Fibroblast of lung (primary cell): ENCODE measurements at regions not wholly inside any gene's neighbourhood (a gene's known extent, or its start where the extent isn't known, plus 50 kb on each side); places are given as distances from the start of the nearest gene placed in this dataset.

Experiments
- EZH2 ChIP-seq: IDR thresholded peaks from 2 replicates; pipeline ENCODE4 v1.5.1; 2012; ENCODE audit warnings: low read length, control low read depth, mild to moderate bottlenecking; ENCODE audit errors: missing control alignments
- TF ChIP-seq, protein P1 (sequence below), 2 donors: IDR thresholded peaks in 1 of 2; conservative IDR thresholded peaks in 1 of 2; 1 replicate in 1 of 2; 2 replicates in 1 of 2; pipeline ENCODE4 v1.5.1; 2011 to 2012; ENCODE audit warnings: low read length in 2 of 2, control low read depth in 1 of 2, inconsistent platforms in 1 of 2, low read depth in 1 of 2, mild to moderate bottlenecking in 1 of 2

GRCh38 chr13:112227031-112227430 lies 149.1 kb upstream of the SPACA7 start:
- TF ChIP-seq, protein P1, sequence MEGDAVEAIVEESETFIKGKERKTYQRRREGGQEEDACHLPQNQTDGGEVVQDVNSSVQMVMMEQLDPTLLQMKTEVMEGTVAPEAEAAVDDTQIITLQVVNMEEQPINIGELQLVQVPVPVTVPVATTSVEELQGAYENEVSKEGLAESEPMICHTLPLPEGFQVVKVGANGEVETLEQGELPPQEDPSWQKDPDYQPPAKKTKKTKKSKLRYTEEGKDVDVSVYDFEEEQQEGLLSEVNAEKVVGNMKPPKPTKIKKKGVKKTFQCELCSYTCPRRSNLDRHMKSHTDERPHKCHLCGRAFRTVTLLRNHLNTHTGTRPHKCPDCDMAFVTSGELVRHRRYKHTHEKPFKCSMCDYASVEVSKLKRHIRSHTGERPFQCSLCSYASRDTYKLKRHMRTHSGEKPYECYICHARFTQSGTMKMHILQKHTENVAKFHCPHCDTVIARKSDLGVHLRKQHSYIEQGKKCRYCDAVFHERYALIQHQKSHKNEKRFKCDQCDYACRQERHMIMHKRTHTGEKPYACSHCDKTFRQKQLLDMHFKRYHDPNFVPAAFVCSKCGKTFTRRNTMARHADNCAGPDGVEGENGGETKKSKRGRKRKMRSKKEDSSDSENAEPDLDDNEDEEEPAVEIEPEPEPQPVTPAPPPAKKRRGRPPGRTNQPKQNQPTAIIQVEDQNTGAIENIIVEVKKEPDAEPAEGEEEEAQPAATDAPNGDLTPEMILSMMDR (conservative IDR thresholded peaks at IDR 0.05 in 1 of 2, IDR thresholded peaks at IDR 0.05 in 1 of 2; ENCODE audit: low read depth in 1 of 2, low read length in 2 of 2), result no peak
- no peak for TF ChIP-seq EZH2
